ENCODE measurements at regions not wholly inside any gene's neighbourhood (a gene's known extent, or its start where the extent isn't known, plus 50 kb on each side); places are given as distances from the start of the nearest gene placed in this dataset.

DNA sequence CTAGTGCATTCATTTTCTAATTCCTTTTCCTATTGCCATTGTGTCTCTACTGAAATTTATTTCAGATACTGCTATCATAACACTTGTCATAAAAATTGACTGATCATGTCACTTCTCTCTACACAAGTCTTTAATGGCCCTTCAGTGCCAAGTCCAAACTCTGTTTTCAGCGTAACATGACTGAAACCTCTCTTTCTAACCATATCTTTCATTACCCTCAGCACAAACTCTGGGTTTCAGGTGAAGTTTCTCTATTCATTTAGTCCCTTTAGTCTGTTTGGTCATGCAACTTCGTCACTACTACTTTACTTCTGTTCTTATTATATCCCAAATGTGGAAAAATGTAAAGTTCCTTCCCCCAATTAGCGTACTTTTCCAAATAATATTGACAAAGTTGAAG, 234.9 kb downstream of the OGFRL1 start:
- TF ChIP-seq, protein P1, sequence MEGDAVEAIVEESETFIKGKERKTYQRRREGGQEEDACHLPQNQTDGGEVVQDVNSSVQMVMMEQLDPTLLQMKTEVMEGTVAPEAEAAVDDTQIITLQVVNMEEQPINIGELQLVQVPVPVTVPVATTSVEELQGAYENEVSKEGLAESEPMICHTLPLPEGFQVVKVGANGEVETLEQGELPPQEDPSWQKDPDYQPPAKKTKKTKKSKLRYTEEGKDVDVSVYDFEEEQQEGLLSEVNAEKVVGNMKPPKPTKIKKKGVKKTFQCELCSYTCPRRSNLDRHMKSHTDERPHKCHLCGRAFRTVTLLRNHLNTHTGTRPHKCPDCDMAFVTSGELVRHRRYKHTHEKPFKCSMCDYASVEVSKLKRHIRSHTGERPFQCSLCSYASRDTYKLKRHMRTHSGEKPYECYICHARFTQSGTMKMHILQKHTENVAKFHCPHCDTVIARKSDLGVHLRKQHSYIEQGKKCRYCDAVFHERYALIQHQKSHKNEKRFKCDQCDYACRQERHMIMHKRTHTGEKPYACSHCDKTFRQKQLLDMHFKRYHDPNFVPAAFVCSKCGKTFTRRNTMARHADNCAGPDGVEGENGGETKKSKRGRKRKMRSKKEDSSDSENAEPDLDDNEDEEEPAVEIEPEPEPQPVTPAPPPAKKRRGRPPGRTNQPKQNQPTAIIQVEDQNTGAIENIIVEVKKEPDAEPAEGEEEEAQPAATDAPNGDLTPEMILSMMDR (IDR thresholded peaks at IDR 0.05), result no peak
- H3K4me1 ChIP-seq, result peaks cover 0 to 8% (median 0%) of the 10 kb centered on the region in 4 donors
- H3K36me3 ChIP-seq, result no peaks in the 10 kb centered on the region
- DNase-seq, result no peak
- H3K27ac ChIP-seq, result no peak overlapping the region
- H3K9me3 ChIP-seq, result no peaks in the 10 kb centered on the region
- intact Hi-C loops (cut with DNase I; ENCODE audit: low total_unique reads), result no loop called here
- no peaks in the 10 kb centered on the region for H3K27me3 ChIP-seq
- no peak overlapping the region for H3K4me3 ChIP-seq

DNA sequence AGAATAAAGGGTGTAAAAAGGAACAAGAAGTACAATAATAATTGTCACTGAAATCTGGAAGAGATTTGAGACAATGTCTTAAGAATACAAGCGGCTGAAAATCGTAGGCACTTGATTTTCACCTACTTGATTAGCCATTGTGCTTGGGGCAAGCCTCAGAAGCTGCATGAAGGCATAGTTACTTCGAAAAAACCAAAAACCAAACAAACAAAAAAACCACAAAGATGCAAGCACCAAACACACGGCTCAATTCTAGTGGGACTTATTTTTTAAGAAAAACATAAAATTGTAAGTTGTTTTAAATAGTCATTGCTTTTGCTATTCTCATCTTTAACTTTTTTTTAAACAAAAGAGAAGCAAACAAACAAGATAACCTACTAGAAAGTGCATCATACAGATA, 235.6 kb downstream of the OGFRL1 start:
- Histone ChIP-seq H3K4me1 (peaks cover 0 to 8% (median 0%) of the 10 kb centered on the region in 4 donors), H3K9me3 (no peaks in the 10 kb centered on the region), H3K4me3 (no peak overlapping the region), H3K27me3 (no peaks in the 10 kb centered on the region), H3K27ac (no peak overlapping the region), H3K36me3 (no peaks in the 10 kb centered on the region)
- intact Hi-C loops (cut with DNase I; ENCODE audit: low total_unique reads), result no loop called here
- TF ChIP-seq, protein P1 (IDR thresholded peaks at IDR 0.05), result no peak
- DNase-seq, result no peak

DNA sequence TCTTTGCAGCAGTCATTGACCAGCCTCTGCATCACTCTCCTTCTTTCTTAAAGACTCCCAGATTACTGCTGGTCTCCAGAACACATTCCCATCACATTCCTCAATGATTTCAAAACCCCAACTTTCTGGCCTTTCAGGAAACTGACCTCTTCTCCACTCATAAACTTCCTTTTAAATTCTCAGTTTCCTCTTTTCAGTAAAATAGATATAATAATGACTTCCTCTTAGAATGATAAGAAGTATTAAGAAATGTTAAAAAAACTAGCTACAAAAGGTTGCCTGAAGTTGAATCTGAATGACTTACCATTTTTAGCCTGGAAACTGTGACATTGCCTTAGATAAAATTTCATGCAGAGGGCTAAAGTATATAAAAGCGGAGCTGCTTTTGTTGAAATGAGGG, 239.3 kb downstream of the OGFRL1 start:
- TF ChIP-seq, protein P1 (IDR thresholded peaks at IDR 0.05), result no peak
- no peaks in the 10 kb centered on the region for H3K27me3 ChIP-seq

DNA sequence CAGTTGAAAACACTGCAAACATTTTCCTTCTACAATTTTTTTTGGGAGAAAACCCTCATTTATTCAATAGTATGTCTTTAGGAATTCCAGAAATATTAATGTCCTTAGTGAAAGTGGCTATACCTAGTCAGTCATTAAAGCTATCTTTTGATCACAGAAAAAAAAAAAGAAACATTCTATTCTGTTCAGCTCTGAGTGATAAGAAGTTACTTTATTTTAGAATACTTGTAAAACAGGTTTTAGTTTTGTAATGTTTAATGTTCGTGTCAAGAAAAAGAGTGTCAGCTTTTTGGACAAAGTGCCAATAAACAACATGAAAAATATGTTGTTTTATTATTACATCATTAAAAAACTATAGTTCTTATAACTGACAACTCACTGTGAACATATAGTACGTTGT, 240.4 kb downstream of the OGFRL1 start:
- no peak for DNase-seq
- intact Hi-C loops (cut with DNase I; ENCODE audit: low total_unique reads), result no loop called here

More for the DNA sequence above, 239.3 kb downstream of the OGFRL1 start:
- intact Hi-C loops (cut with DNase I; ENCODE audit: low total_unique reads), result no loop called here
- DNase-seq, result no peak
- peaks cover 0 to 8% (median 0%) of the 10 kb centered on the region in 4 donors for H3K4me1 ChIP-seq
- H3K27ac ChIP-seq, result no peak overlapping the region
- H3K4me3 ChIP-seq, result no peak overlapping the region
- H3K36me3 ChIP-seq, result no peaks in the 10 kb centered on the region
- H3K9me3 ChIP-seq, result no peaks in the 10 kb centered on the region

DNA sequence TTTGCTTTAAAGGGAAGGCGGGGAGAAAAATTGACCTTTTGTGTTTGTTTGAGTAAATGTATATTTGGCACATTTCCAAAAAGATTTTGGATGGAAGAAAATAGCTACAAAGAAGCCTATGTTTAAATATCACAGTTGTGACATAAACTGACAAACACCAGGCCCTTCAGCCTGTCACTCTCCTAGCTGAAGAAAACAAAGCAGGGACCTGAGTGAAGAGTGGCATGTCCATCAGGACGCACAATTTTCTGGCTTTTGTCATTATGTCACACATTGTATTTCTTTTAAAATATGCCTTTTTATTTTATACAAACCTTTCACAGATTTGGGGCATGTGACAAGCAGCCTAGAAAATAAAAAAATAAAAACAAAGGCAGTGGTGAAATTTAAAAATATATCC, 241.2 kb downstream of the OGFRL1 start:
- no peaks in the 10 kb centered on the region for H3K9me3 ChIP-seq
- H3K4me3 ChIP-seq, result no peak overlapping the region
- DNase-seq, result no peak
- TF ChIP-seq, protein P1 (IDR thresholded peaks at IDR 0.05), result no peak
- H3K36me3 ChIP-seq, result no peaks in the 10 kb centered on the region
- H3K27ac ChIP-seq, result no peak overlapping the region
- intact Hi-C loops (cut with DNase I; ENCODE audit: low total_unique reads), result loop anchor here (5.0 kb wide), 1 partner anchor 553 kb away; no protein-coding TSS in a partner anchor
- peaks cover 0 to 8% (median 0%) of the 10 kb centered on the region in 4 donors for H3K4me1 ChIP-seq
- H3K27me3 ChIP-seq, result no peaks in the 10 kb centered on the region

More for the DNA sequence above, 240.4 kb downstream of the OGFRL1 start:
- Histone ChIP-seq H3K9me3 (no peaks in the 10 kb centered on the region), H3K36me3 (no peaks in the 10 kb centered on the region), H3K4me1 (peaks cover 0 to 8% (median 0%) of the 10 kb centered on the region in 4 donors), H3K4me3 (no peak overlapping the region), H3K27me3 (no peaks in the 10 kb centered on the region), H3K27ac (no peak overlapping the region)
- TF ChIP-seq, protein P1 (IDR thresholded peaks at IDR 0.05), result no peak

DNA sequence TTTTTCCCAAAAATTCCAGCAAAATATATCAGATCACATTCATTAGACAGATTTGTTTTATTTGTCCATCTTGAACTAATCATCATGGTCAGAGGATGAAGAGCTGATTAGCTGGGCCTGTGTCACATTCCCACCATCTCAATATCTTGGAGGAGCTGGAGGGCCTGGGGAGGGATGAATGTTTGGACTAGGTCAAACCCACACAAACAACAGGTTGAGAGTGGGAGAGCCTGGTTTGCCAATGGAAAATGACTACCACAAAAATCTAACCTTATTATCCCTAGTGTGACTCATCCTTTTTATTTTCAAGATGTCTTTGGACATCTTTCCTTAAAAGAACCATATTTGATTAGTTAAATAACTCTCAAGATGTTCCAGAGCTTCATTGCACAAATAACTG, 242.4 kb downstream of the OGFRL1 start:
- Histone ChIP-seq H3K4me3 (no peak overlapping the region), H3K9me3 (no peaks in the 10 kb centered on the region), H3K4me1 (peaks cover 0 to 8% (median 0%) of the 10 kb centered on the region in 4 donors), H3K36me3 (no peaks in the 10 kb centered on the region), H3K27me3 (no peaks in the 10 kb centered on the region), H3K27ac (no peak overlapping the region)
- DNase-seq, result no peak
- TF ChIP-seq, protein P1 (IDR thresholded peaks at IDR 0.05), result no peak
- intact Hi-C loops (cut with DNase I; ENCODE audit: low total_unique reads), result loop anchor here (5.0 kb wide), 1 partner anchor 551 kb away; no protein-coding TSS in a partner anchor

All from tibial artery (tissue), 4 donors.